GM23338 (cell line): ENCODE measurements at regions not wholly inside any gene's neighbourhood (a gene's known extent, or its start where the extent isn't known, plus 50 kb on each side); places are given as distances from the start of the nearest gene placed in this dataset.

Source experiments
- CREB1 ChIP-seq: fragments of 250-450 bp; sonication (Bioruptor Pico); IDR thresholded peaks from 2 replicates; pipeline ENCODE4 v1.5.0; 2020; ENCODE audit warnings: low read depth, mild to moderate bottlenecking, moderate library complexity
- EZH2 ChIP-seq: fragments of 200-600 bp; sonication (generic); IDR thresholded peaks from one replicate; pipeline ENCODE4 v1.8.0; 2017; ENCODE audit warnings: antibody characterized with exemption, mild to moderate bottlenecking, low read depth; ENCODE audit not compliant: unreplicated experiment
- EZH2phosphoT487 ChIP-seq: fragments of 200-600 bp; sonication (generic); IDR thresholded peaks from one replicate; pipeline ENCODE4 v1.8.1; 2018; ENCODE audit warnings: antibody characterized with exemption; ENCODE audit not compliant: unreplicated experiment
- JUNB ChIP-seq: IDR thresholded peaks from one replicate; pipeline ENCODE4 v1.6.1; 2016; ENCODE audit warnings: antibody characterized with exemption; ENCODE audit not compliant: unreplicated experiment
- NANOG ChIP-seq: IDR thresholded peaks from 2 replicates; pipeline ENCODE4 v1.6.1; 2016; ENCODE audit warnings: antibody characterized with exemption, borderline replicate concordance
- POLR2AphosphoS5 ChIP-seq: IDR thresholded peaks from 2 replicates; pipeline ENCODE4 v1.6.1; 2016; ENCODE audit warnings: antibody characterized with exemption, low read depth
- REST ChIP-seq: IDR thresholded peaks from one replicate; pipeline ENCODE4 v1.6.1; 2018; ENCODE audit warnings: antibody characterized with exemption; ENCODE audit not compliant: unreplicated experiment
- STAT1 ChIP-seq: IDR thresholded peaks from one replicate; pipeline ENCODE4 v1.6.1; 2016; ENCODE audit warnings: antibody characterized with exemption; ENCODE audit not compliant: unreplicated experiment
- ZNF114 ChIP-seq: fragments of 250-450 bp; sonication (Bioruptor Pico); IDR thresholded peaks from 2 replicates; pipeline ENCODE4 v1.5.0; 2020; ENCODE audit warnings: mild to moderate bottlenecking, moderate library complexity
- ZNF331 ChIP-seq: fragments of 250-450 bp; sonication (Bioruptor Pico); IDR thresholded peaks from 2 replicates; pipeline ENCODE4 v1.5.0; 2020; ENCODE audit warnings: low read depth, mild to moderate bottlenecking, moderate library complexity
- ZNF462 ChIP-seq: fragments of 250-450 bp; sonication (Bioruptor Pico); IDR thresholded peaks from 2 replicates; pipeline ENCODE4 v1.5.0; 2020; ENCODE audit warnings: mild to moderate bottlenecking, moderate library complexity
- TF ChIP-seq, protein P1 (sequence below), 2 experiments: fragments of 200-600 bp in 1 of 2; sonication (generic) in 1 of 2; conservative IDR thresholded peaks; 2 replicates each; pipeline versions ENCODE4 v1.5.1 to v1.6.1; 2016 to 2017; ENCODE audit warnings: antibody characterized with exemption in 2 of 2, low read depth in 2 of 2, mild to moderate bottlenecking in 2 of 2, moderate library complexity in 1 of 2
- TF ChIP-seq, protein P2 (sequence below): IDR thresholded peaks from 2 replicates; pipeline ENCODE4 v1.6.1; 2016; ENCODE audit warnings: antibody characterized with exemption

GRCh38 chr2:74036010-74036409 is 51.3 kb downstream of the TET3 start:
- TF ChIP-seq EZH2phosphoT487: no peak
- TF ChIP-seq POLR2AphosphoS5: no peak
- TF ChIP-seq REST: no peak
- TF ChIP-seq CREB1: no peak
- TF ChIP-seq, protein P1, sequence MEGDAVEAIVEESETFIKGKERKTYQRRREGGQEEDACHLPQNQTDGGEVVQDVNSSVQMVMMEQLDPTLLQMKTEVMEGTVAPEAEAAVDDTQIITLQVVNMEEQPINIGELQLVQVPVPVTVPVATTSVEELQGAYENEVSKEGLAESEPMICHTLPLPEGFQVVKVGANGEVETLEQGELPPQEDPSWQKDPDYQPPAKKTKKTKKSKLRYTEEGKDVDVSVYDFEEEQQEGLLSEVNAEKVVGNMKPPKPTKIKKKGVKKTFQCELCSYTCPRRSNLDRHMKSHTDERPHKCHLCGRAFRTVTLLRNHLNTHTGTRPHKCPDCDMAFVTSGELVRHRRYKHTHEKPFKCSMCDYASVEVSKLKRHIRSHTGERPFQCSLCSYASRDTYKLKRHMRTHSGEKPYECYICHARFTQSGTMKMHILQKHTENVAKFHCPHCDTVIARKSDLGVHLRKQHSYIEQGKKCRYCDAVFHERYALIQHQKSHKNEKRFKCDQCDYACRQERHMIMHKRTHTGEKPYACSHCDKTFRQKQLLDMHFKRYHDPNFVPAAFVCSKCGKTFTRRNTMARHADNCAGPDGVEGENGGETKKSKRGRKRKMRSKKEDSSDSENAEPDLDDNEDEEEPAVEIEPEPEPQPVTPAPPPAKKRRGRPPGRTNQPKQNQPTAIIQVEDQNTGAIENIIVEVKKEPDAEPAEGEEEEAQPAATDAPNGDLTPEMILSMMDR (conservative IDR thresholded peaks at IDR 0.05; ENCODE audit: low read depth in 2 of 2): no peak
- no peak for TF ChIP-seq JUNB
- TF ChIP-seq ZNF331 (CRISPR knock-in tag): no peak
- no peak for TF ChIP-seq ZNF114 (CRISPR knock-in tag)
- TF ChIP-seq EZH2: no peak
- TF ChIP-seq STAT1: no peak
- TF ChIP-seq, protein P2, sequence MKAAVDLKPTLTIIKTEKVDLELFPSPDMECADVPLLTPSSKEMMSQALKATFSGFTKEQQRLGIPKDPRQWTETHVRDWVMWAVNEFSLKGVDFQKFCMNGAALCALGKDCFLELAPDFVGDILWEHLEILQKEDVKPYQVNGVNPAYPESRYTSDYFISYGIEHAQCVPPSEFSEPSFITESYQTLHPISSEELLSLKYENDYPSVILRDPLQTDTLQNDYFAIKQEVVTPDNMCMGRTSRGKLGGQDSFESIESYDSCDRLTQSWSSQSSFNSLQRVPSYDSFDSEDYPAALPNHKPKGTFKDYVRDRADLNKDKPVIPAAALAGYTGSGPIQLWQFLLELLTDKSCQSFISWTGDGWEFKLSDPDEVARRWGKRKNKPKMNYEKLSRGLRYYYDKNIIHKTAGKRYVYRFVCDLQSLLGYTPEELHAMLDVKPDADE: no peak
- no peak for TF ChIP-seq ZNF462 (CRISPR knock-in tag)
- no peak for TF ChIP-seq NANOG
